Neural cell (in vitro differentiated cells): ENCODE measurements at regions not wholly inside any gene's neighbourhood (a gene's known extent, or its start where the extent isn't known, plus 50 kb on each side); places are given as distances from the start of the nearest gene placed in this dataset.

ENCODE experiments used
- H2AFZ ChIP-seq: fragments of 200-600, 300-800 bp; sonication (generic), shearing (Covaris generic); 2 replicates; pipeline ENCODE4 v1.6.0; 2014; ENCODE audit warnings: low read depth, mild to moderate bottlenecking, antibody characterized with exemption, low read length, moderate library complexity
- H3F3A ChIP-seq: fragments of 200-600 bp; shearing (Covaris generic); 2 replicates; pipeline ENCODE4 v1.6.1; 2016; ENCODE audit warnings: mild to moderate bottlenecking, moderate library complexity, mixed read lengths, antibody characterized with exemption, low read length; ENCODE audit not compliant: insufficient read depth, poor library complexity, severe bottlenecking
- H3K27ac ChIP-seq: fragments of 200-600, 300-800 bp; sonication (generic), shearing (Covaris generic); 2 replicates; pipeline ENCODE4 v1.5.1; 2014; ENCODE audit warnings: mild to moderate bottlenecking, low read length, moderate library complexity
- H3K27me3 ChIP-seq: fragments of 300-800, 200-600 bp; sonication (generic), shearing (Covaris generic); 2 replicates; pipeline ENCODE4 v1.6.0; 2014; ENCODE audit warnings: mild to moderate bottlenecking, low read depth, low read length, moderate library complexity; ENCODE audit not compliant: insufficient read depth
- H3K36me3 ChIP-seq: fragments of 300-800, 200-600 bp; sonication (generic), shearing (Covaris generic); 2 replicates; pipeline ENCODE4 v1.5.1; 2014; ENCODE audit warnings: mild to moderate bottlenecking, antibody characterized with exemption, low read length, moderate library complexity; ENCODE audit not compliant: insufficient read depth
- H3K4me2 ChIP-seq: fragments of 300-800, 200-600 bp; sonication (generic), shearing (Covaris generic); 2 replicates; pipeline ENCODE4 v1.6.0; 2014; ENCODE audit warnings: mild to moderate bottlenecking, low read length
- H3K4me3 ChIP-seq: fragments of 300-800, 200-600 bp; sonication (generic), shearing (Covaris generic); 2 replicates; pipeline ENCODE4 v1.5.1; 2014; ENCODE audit warnings: mild to moderate bottlenecking, low read length, moderate library complexity
- H3K79me2 ChIP-seq: fragments of 200-600 bp; shearing (Covaris generic); replicated peaks from 2 replicates; pipeline ENCODE4 v1.6.0; 2014; ENCODE audit warnings: mild to moderate bottlenecking, low read length, moderate library complexity; ENCODE audit not compliant: insufficient read depth
- H3K9ac ChIP-seq: fragments of 300-800, 200-600 bp; sonication (generic), shearing (Covaris generic); 2 replicates; pipeline ENCODE4 v1.6.1; 2016; ENCODE audit warnings: mild to moderate bottlenecking, low read length, mixed read lengths
- H3K9me2 ChIP-seq: fragments of 200-600 bp; shearing (Covaris generic); 2 replicates; pipeline ENCODE4 v1.6.1; 2016; ENCODE audit warnings: mild to moderate bottlenecking, low read length, mixed read lengths; ENCODE audit not compliant: insufficient read depth
- H3K9me3 ChIP-seq: fragments of 200-600, 300-800 bp; sonication (generic), shearing (Covaris generic); 2 replicates; pipeline ENCODE4 v1.6.1; 2016; ENCODE audit warnings: mild to moderate bottlenecking, mixed run types, low read length, moderate library complexity, mixed read lengths
- H4K20me1 ChIP-seq: fragments of 200-600 bp; shearing (Covaris generic); 2 replicates; pipeline ENCODE4 v1.6.1; 2016; ENCODE audit warnings: mild to moderate bottlenecking, mixed run types; ENCODE audit not compliant: insufficient read depth
- EP300 ChIP-seq: fragments of 450-650 bp; conservative IDR thresholded peaks from 2 replicates; pipeline ENCODE4 v1.6.1; 2014; ENCODE audit warnings: antibody characterized with exemption, mild to moderate bottlenecking, moderate library complexity; ENCODE audit not compliant: poor library complexity, severe bottlenecking
- EZH2 ChIP-seq: fragments of 200-600, 300-800 bp; shearing (Covaris generic), sonication (generic); IDR thresholded peaks from 2 replicates; pipeline ENCODE4 v1.6.1; 2014; ENCODE audit warnings: antibody characterized with exemption, low read length, borderline replicate concordance, mild to moderate bottlenecking; ENCODE audit not compliant: insufficient read depth, poor library complexity, severe bottlenecking
- MXI1 ChIP-seq: fragments of 450-650 bp; conservative IDR thresholded peaks from 2 replicates; pipeline ENCODE4 v1.6.1; 2014; ENCODE audit warnings: antibody characterized with exemption, mild to moderate bottlenecking; ENCODE audit not compliant: poor library complexity, severe bottlenecking
- POLR2AphosphoS5 ChIP-seq: IDR thresholded peaks from 2 replicates; pipeline ENCODE4 v1.6.1; 2012
- RAD21 ChIP-seq: fragments of 450-650 bp; conservative IDR thresholded peaks from 2 replicates; pipeline ENCODE4 v1.6.1; 2014; ENCODE audit warnings: antibody characterized with exemption, mild to moderate bottlenecking, moderate library complexity
- SMC3 ChIP-seq: fragments of 450-650 bp; conservative IDR thresholded peaks from 2 replicates; pipeline ENCODE4 v1.6.1; 2014; ENCODE audit warnings: antibody characterized with exemption, mild to moderate bottlenecking, moderate library complexity; ENCODE audit not compliant: poor library complexity
- TAF1 ChIP-seq: IDR thresholded peaks from 2 replicates; pipeline ENCODE4 v1.6.1; 2012; ENCODE audit warnings: low read depth
- TF ChIP-seq, protein P1 (sequence below): fragments of 450-650 bp; IDR thresholded peaks from 2 replicates; pipeline ENCODE4 v1.5.1; 2014; ENCODE audit warnings: antibody characterized with exemption, mild to moderate bottlenecking, moderate library complexity; ENCODE audit not compliant: poor library complexity, severe bottlenecking
- TF ChIP-seq, protein P2 (sequence below): IDR thresholded peaks from 2 replicates; pipeline ENCODE4 v1.6.1; 2012; ENCODE audit warnings: borderline replicate concordance

DNA sequence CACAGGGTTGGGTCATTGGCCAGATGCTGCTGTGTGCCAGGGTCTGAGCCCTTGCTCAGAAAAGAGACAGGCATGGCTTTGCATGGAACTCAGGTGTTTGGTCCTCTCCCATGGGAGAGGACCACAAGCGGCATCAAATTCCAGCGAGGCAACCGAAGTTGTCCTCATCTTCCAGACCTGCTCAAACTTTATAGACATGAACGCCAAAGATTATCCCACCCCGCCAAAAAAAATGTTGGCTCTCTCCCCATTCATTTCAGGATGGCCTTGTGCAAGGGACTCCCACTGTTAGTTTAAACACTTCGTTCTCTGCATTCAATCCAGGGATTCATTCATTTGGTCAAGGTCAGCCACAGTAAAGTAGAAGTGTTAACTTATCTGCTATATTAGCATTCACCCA is 360.8 kb upstream of the ZFHX3 start:
- no peaks in the 10 kb centered on the region for H3F3A ChIP-seq

DNA sequence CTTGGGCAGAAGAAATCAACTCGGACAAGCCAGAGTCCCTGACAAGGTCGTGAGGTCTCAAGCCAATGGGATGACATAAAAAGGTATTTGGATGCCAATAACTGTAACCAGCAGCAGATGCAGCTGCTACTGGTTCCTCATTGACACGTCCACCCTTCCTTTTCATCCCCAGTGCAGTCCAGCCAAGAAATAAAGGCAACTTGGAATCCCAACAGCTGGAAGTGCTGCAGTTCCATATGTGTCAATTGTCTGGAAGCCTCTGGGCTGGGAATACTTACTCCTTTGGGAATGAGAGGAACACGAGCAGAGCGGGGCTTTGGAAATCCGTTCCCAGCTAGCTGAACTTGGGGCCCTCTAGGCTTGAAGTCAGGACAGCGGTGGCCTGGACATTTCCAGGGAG is 360.4 kb upstream of the ZFHX3 start:
- no peaks in the 10 kb centered on the region for H4K20me1 ChIP-seq
- no peaks in the 10 kb centered on the region for H3K9me3 ChIP-seq
- H3K27me3 ChIP-seq: no peaks in the 10 kb centered on the region
- no peaks in the 10 kb centered on the region for H3K9me2 ChIP-seq
- H3K4me3 ChIP-seq: no peak overlapping the region
- H3F3A ChIP-seq: no peaks in the 10 kb centered on the region
- TF ChIP-seq EZH2 (no peak), SMC3 (no peak), TAF1 (no peak)
- TF ChIP-seq, protein P1, sequence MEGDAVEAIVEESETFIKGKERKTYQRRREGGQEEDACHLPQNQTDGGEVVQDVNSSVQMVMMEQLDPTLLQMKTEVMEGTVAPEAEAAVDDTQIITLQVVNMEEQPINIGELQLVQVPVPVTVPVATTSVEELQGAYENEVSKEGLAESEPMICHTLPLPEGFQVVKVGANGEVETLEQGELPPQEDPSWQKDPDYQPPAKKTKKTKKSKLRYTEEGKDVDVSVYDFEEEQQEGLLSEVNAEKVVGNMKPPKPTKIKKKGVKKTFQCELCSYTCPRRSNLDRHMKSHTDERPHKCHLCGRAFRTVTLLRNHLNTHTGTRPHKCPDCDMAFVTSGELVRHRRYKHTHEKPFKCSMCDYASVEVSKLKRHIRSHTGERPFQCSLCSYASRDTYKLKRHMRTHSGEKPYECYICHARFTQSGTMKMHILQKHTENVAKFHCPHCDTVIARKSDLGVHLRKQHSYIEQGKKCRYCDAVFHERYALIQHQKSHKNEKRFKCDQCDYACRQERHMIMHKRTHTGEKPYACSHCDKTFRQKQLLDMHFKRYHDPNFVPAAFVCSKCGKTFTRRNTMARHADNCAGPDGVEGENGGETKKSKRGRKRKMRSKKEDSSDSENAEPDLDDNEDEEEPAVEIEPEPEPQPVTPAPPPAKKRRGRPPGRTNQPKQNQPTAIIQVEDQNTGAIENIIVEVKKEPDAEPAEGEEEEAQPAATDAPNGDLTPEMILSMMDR: no peak
- H3K9ac ChIP-seq: no peak overlapping the region
- no peak overlapping the region for H2AFZ ChIP-seq
- no peak overlapping the region for H3K4me2 ChIP-seq
- H3K27ac ChIP-seq: no peak overlapping the region
- H3K36me3 ChIP-seq: no peaks in the 10 kb centered on the region
- no peaks in the 10 kb centered on the region for H3K79me2 ChIP-seq

More for the DNA sequence above, 360.8 kb upstream of the ZFHX3 start:
- no peak overlapping the region for H3K9ac ChIP-seq
- H4K20me1 ChIP-seq: no peaks in the 10 kb centered on the region
- no peaks in the 10 kb centered on the region for H3K9me3 ChIP-seq
- H3K36me3 ChIP-seq: no peaks in the 10 kb centered on the region
- H3K27me3 ChIP-seq: no peaks in the 10 kb centered on the region
- no peak overlapping the region for H3K27ac ChIP-seq
- no peak overlapping the region for H3K4me3 ChIP-seq
- H3K9me2 ChIP-seq: no peaks in the 10 kb centered on the region
- no peak overlapping the region for H2AFZ ChIP-seq
- H3K79me2 ChIP-seq: no peaks in the 10 kb centered on the region
- no peak overlapping the region for H3K4me2 ChIP-seq
- no peak for TF ChIP-seq EZH2
- TF ChIP-seq POLR2AphosphoS5: no peak
- no peak for TF ChIP-seq SMC3
- no peak for TF ChIP-seq MXI1
- TF ChIP-seq, protein P2, sequence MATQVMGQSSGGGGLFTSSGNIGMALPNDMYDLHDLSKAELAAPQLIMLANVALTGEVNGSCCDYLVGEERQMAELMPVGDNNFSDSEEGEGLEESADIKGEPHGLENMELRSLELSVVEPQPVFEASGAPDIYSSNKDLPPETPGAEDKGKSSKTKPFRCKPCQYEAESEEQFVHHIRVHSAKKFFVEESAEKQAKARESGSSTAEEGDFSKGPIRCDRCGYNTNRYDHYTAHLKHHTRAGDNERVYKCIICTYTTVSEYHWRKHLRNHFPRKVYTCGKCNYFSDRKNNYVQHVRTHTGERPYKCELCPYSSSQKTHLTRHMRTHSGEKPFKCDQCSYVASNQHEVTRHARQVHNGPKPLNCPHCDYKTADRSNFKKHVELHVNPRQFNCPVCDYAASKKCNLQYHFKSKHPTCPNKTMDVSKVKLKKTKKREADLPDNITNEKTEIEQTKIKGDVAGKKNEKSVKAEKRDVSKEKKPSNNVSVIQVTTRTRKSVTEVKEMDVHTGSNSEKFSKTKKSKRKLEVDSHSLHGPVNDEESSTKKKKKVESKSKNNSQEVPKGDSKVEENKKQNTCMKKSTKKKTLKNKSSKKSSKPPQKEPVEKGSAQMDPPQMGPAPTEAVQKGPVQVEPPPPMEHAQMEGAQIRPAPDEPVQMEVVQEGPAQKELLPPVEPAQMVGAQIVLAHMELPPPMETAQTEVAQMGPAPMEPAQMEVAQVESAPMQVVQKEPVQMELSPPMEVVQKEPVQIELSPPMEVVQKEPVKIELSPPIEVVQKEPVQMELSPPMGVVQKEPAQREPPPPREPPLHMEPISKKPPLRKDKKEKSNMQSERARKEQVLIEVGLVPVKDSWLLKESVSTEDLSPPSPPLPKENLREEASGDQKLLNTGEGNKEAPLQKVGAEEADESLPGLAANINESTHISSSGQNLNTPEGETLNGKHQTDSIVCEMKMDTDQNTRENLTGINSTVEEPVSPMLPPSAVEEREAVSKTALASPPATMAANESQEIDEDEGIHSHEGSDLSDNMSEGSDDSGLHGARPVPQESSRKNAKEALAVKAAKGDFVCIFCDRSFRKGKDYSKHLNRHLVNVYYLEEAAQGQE: no peak
- TF ChIP-seq EP300: no peak
- TF ChIP-seq RAD21: no peak

DNA sequence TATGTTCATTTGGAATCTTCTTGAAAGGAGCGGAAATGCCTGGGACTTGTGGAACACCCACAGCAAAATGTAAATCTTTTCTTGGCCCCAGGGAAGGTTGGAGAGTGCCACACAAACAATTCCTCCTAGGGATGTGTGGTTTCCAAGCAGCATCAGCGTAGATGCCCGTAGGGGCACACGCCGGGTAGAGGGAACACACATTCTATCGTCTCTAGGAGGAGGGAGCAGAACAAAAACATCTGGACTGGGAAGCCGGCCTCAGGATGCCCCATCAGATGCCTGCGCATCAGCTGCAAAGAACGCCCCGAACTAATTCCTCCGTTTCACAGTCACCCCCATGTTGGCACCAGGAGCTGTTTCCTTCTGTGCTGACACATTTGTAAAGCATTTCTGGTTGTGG is 357.9 kb upstream of the ZFHX3 start:
- Histone ChIP-seq H3K9ac (no peak overlapping the region), H4K20me1 (no peaks in the 10 kb centered on the region), H3K27ac (no peak overlapping the region), H3K9me2 (no peaks in the 10 kb centered on the region), H2AFZ (no peak overlapping the region), H3K36me3 (no peaks in the 10 kb centered on the region), H3K79me2 (no peaks in the 10 kb centered on the region), H3K4me3 (no peak overlapping the region), H3K4me2 (no peak overlapping the region), H3K27me3 (no peaks in the 10 kb centered on the region), H3K9me3 (no peaks in the 10 kb centered on the region), H3F3A (no peaks in the 10 kb centered on the region)
- TF ChIP-seq, protein P1: no peak
- TF ChIP-seq, protein P2: no peak
- TF ChIP-seq POLR2AphosphoS5: no peak
- no peak for TF ChIP-seq EZH2
- TF ChIP-seq SMC3: no peak
- TF ChIP-seq RAD21: no peak
- no peak for TF ChIP-seq EP300
- TF ChIP-seq MXI1: no peak
- no peak for TF ChIP-seq TAF1
